ENCODE measurements at regions not wholly inside any gene's neighbourhood (a gene's known extent, or its start where the extent isn't known, plus 50 kb on each side); places are given as distances from the start of the nearest gene placed in this dataset.

- Mint-ChIP-seq H3K4me3 (no peak overlapping the region), H3K27me3 (ENCODE audit: low read depth in 2 of 2) (no peaks in the 10 kb centered on the region), H3K27ac (no peak overlapping the region), H3K9me3 (peaks cover 0 to 2% of the 10 kb centered on the region in 2 donors), H3K4me1 (peaks cover 0 to 8% of the 10 kb centered on the region in 2 donors), H3K36me3 (no peaks in the 10 kb centered on the region)
- TF ChIP-seq CTCF (IDR thresholded peaks at IDR 0.05): no peak
- Histone ChIP-seq H3K27me3 (ENCODE audit: control insufficient read depth, insufficient read depth, low read length) (no peaks in the 10 kb centered on the region), H3K4me3 (ENCODE audit: low read length) (no peak overlapping the region), H3K36me3 (ENCODE audit: control insufficient read depth, insufficient read depth, low read length) (no peaks in the 10 kb centered on the region), H3K27ac (ENCODE audit: low read length) (no peak overlapping the region), H3K9me3 (ENCODE audit: control insufficient read depth, insufficient read depth, low read length) (no peaks in the 10 kb centered on the region), H3K4me1 (ENCODE audit: control insufficient read depth, insufficient read depth, low read length) (peaks cover 7% of the 10 kb centered on the region)
- WGBS (ENCODE audit: insufficient coverage): 93% methylated on average over 3 of the region's 4 CpGs
- intact Hi-C loops (cut with micrococcal nuclease): no loop called here
- no peak for ATAC-seq
- DNase-seq: no peak
These were observed 56.2 kb upstream of the IGFBP3 start for GRCh38 chr7:45977256-45977780.

- Histone ChIP-seq H3K27ac (ENCODE audit: low read length) (no peak overlapping the region), H3K4me3 (ENCODE audit: low read length) (no peak overlapping the region), H3K4me1 (ENCODE audit: control insufficient read depth, insufficient read depth, low read length) (peaks cover 7% of the 10 kb centered on the region), H3K36me3 (ENCODE audit: control insufficient read depth, insufficient read depth, low read length) (no peaks in the 10 kb centered on the region), H3K27me3 (ENCODE audit: control insufficient read depth, insufficient read depth, low read length) (no peaks in the 10 kb centered on the region), H3K9me3 (ENCODE audit: control insufficient read depth, insufficient read depth, low read length) (no peaks in the 10 kb centered on the region)
- intact Hi-C loops (cut with micrococcal nuclease): no loop called here
- DNase-seq: no peak
- WGBS (ENCODE audit: insufficient coverage): 71% methylated on average over 3 of the region's 3 CpGs
- Mint-ChIP-seq H3K4me1 (peaks cover 0 to 8% of the 10 kb centered on the region in 2 donors), H3K9me3 (no peaks in the 10 kb centered on the region), H3K4me3 (no peak overlapping the region), H3K27ac (no peak overlapping the region), H3K27me3 (ENCODE audit: low read depth in 2 of 2) (no peaks in the 10 kb centered on the region), H3K36me3 (no peaks in the 10 kb centered on the region)
- ATAC-seq: no peak
- TF ChIP-seq CTCF (IDR thresholded peaks at IDR 0.05): no peak
These were observed 55.4 kb upstream of the IGFBP3 start for GRCh38 chr7:45976485-45976856.

- no peak for TF ChIP-seq CTCF (IDR thresholded peaks at IDR 0.05)
- ATAC-seq (no peak), DNase-seq (no peak)
- Mint-ChIP-seq H3K36me3 (no peaks in the 10 kb centered on the region), H3K9me3 (no peaks in the 10 kb centered on the region), H3K27me3 (ENCODE audit: low read depth in 2 of 2) (no peaks in the 10 kb centered on the region), H3K4me3 (no peak overlapping the region), H3K4me1 (peaks cover 0 to 8% of the 10 kb centered on the region in 2 donors), H3K27ac (no peak overlapping the region)
- intact Hi-C loops (cut with micrococcal nuclease): no loop called here
- no peaks in the 10 kb centered on the region for H3K27me3 ChIP-seq (ENCODE audit: control insufficient read depth, insufficient read depth, low read length)
- H3K9me3 ChIP-seq (ENCODE audit: control insufficient read depth, insufficient read depth, low read length): no peaks in the 10 kb centered on the region
- peaks cover 7% of the 10 kb centered on the region for H3K4me1 ChIP-seq (ENCODE audit: control insufficient read depth, insufficient read depth, low read length)
- no peak overlapping the region for H3K4me3 ChIP-seq (ENCODE audit: low read length)
- no peaks in the 10 kb centered on the region for H3K36me3 ChIP-seq (ENCODE audit: control insufficient read depth, insufficient read depth, low read length)
- H3K27ac ChIP-seq (ENCODE audit: low read length): no peak overlapping the region
- 86% methylated on average over 8 of the region's 8 CpGs for WGBS (ENCODE audit: insufficient coverage)
These were observed 54.9 kb upstream of the IGFBP3 start for GRCh38 chr7:45975847-45976484.

- no peaks in the 10 kb centered on the region for H3K9me3 Mint-ChIP-seq
- ATAC-seq (no peak), DNase-seq (no peak)
- H3K4me3 Mint-ChIP-seq: no peak overlapping the region
- no peak overlapping the region for H3K27ac ChIP-seq (ENCODE audit: low read length)
- H3K36me3 Mint-ChIP-seq: no peaks in the 10 kb centered on the region
- no peak overlapping the region for H3K4me3 ChIP-seq (ENCODE audit: low read length)
- intact Hi-C loops (cut with micrococcal nuclease): no loop called here
- TF ChIP-seq CTCF (IDR thresholded peaks at IDR 0.05): no peak
- H3K27me3 Mint-ChIP-seq (ENCODE audit: low read depth in 2 of 2): no peaks in the 10 kb centered on the region
- H3K9me3 ChIP-seq (ENCODE audit: control insufficient read depth, insufficient read depth, low read length): no peaks in the 10 kb centered on the region
- peaks cover 7% of the 10 kb centered on the region for H3K4me1 ChIP-seq (ENCODE audit: control insufficient read depth, insufficient read depth, low read length)
- H3K27me3 ChIP-seq (ENCODE audit: control insufficient read depth, insufficient read depth, low read length): no peaks in the 10 kb centered on the region
- no peaks in the 10 kb centered on the region for H3K36me3 ChIP-seq (ENCODE audit: control insufficient read depth, insufficient read depth, low read length)
- WGBS (ENCODE audit: insufficient coverage): 83% methylated on average over 1 of the region's 1 CpG
- H3K4me1 Mint-ChIP-seq: peaks cover 0 to 8% of the 10 kb centered on the region in 2 donors
- H3K27ac Mint-ChIP-seq: no peak overlapping the region
These were observed 54.3 kb upstream of the IGFBP3 start for GRCh38 chr7:45975367-45975766.

All from natural killer cell (primary cell).